ENCODE measurements at regions not wholly inside any gene's neighbourhood (a gene's known extent, or its start where the extent isn't known, plus 50 kb on each side); places are given as distances from the start of the nearest gene placed in this dataset.

DNA sequence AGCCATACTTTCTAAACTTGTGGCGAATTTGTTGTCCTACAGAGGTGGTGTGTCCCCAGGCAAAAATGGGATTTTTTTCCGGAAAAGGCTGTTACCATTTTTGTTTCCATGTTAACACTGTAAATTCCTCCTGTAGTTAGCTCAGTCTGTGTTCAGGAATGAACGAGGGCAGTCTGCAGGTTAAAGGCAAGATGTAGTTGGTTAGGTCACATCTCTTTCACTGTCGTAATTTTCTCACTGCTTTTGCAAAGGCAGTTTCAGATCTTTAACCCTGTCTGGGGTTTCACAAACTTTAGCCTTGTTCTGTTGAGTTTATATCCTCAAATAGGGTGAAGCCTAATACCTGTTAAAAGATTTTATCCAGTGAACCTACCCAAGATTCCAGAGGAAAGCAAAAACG, 50.5 kb upstream of the PUDP start:
- TF ChIP-seq PAX5 (IDR thresholded peaks at IDR 0.05; ENCODE audit: insufficient read depth, low read length, severe bottlenecking) (no peak), POLR2AphosphoS5 (IDR thresholded peaks at IDR 0.05; ENCODE audit: low read depth, low read length) (no peak), POLR2A (IDR thresholded peaks at IDR 0.05; ENCODE audit: low read depth, low read length) (no peak)

All from GM12891 (cell line).